ENCODE measurements at regions not wholly inside any gene's neighbourhood (a gene's known extent, or its start where the extent isn't known, plus 50 kb on each side); places are given as distances from the start of the nearest gene placed in this dataset.

- Histone ChIP-seq H3K4me2 (ENCODE audit: insufficient read depth, low read length) (no peak overlapping the region), H3K79me2 (ENCODE audit: insufficient read depth, low read length) (no peaks in the 10 kb centered on the region), H2AFZ (ENCODE audit: low read depth, low read length) (no peak overlapping the region), H3K27ac (ENCODE audit: low read length) (no peak overlapping the region), H3K27me3 (ENCODE audit: insufficient read depth, low read length, poor library complexity) (peaks cover 13% of the 10 kb centered on the region), H3K4me1 (ENCODE audit: insufficient read depth, low read length) (no peaks in the 10 kb centered on the region), H4K20me1 (ENCODE audit: insufficient read depth, low read length) (no peaks in the 10 kb centered on the region; the same call in 1 of the 2 replicates), H3K9ac (ENCODE audit: low read depth, low read length) (no peak overlapping the region), H3K9me3 (ENCODE audit: insufficient read depth, low read length, severe bottlenecking) (no peaks in the 10 kb centered on the region), H3K36me3 (ENCODE audit: insufficient read depth, low read length) (no peaks in the 10 kb centered on the region), H3K4me3 (ENCODE audit: low read depth in 1 of 2, low read length in 2 of 2) (no peak overlapping the region)
- ATAC-seq (ENCODE audit: insufficient read depth, low read depth) (no peak), DNase-seq (no peak)
- TF ChIP-seq CTCF (IDR thresholded peaks at IDR 0.05; ENCODE audit: borderline replicate concordance, extremely low read depth, low read length, poor library complexity, severe bottlenecking) (no peak), EZH2 (IDR thresholded peaks at IDR 0.05; ENCODE audit: borderline replicate concordance, low read depth, low read length, severe bottlenecking) (no peak)
Observed at GRCh38 chr3:54042259-54042823, 80.0 kb upstream of the CACNA2D3 start.

GRCh38 chr3:54040476-54040875 lies 81.9 kb upstream of the CACNA2D3 start:
- no peaks in the 10 kb centered on the region for H3K4me1 ChIP-seq (ENCODE audit: insufficient read depth, low read length)
- H3K27ac ChIP-seq (ENCODE audit: low read length), result no peak overlapping the region
- ATAC-seq (ENCODE audit: insufficient read depth, low read depth) (no peak), DNase-seq (no peak)
- H3K4me2 ChIP-seq (ENCODE audit: insufficient read depth, low read length), result no peak overlapping the region
- no peak overlapping the region for H2AFZ ChIP-seq (ENCODE audit: low read depth, low read length)
- no peaks in the 10 kb centered on the region for H3K79me2 ChIP-seq (ENCODE audit: insufficient read depth, low read length)
- H4K20me1 ChIP-seq (ENCODE audit: insufficient read depth, low read length), result no peaks in the 10 kb centered on the region; the same call in 1 of the 2 replicates
- H3K9ac ChIP-seq (ENCODE audit: low read depth, low read length), result no peak overlapping the region
- peaks cover 13% of the 10 kb centered on the region for H3K27me3 ChIP-seq (ENCODE audit: insufficient read depth, low read length, poor library complexity)
- TF ChIP-seq EZH2 (IDR thresholded peaks at IDR 0.05; ENCODE audit: borderline replicate concordance, low read depth, low read length, severe bottlenecking) (no peak), CTCF (IDR thresholded peaks at IDR 0.05; ENCODE audit: borderline replicate concordance, extremely low read depth, low read length, poor library complexity, severe bottlenecking) (no peak)
- H3K9me3 ChIP-seq (ENCODE audit: insufficient read depth, low read length, severe bottlenecking), result no peaks in the 10 kb centered on the region
- H3K4me3 ChIP-seq (ENCODE audit: low read depth in 1 of 2, low read length in 2 of 2), result no peak overlapping the region
- H3K36me3 ChIP-seq (ENCODE audit: insufficient read depth, low read length), result no peaks in the 10 kb centered on the region

GRCh38 chr3:54038391-54038790 lies 84.0 kb upstream of the CACNA2D3 start:
- Histone ChIP-seq H3K4me3 (ENCODE audit: low read depth in 1 of 2, low read length in 2 of 2) (no peak overlapping the region), H3K79me2 (ENCODE audit: insufficient read depth, low read length) (no peaks in the 10 kb centered on the region), H3K9me3 (ENCODE audit: insufficient read depth, low read length, severe bottlenecking) (no peaks in the 10 kb centered on the region), H2AFZ (ENCODE audit: low read depth, low read length) (no peak overlapping the region), H3K27ac (ENCODE audit: low read length) (no peak overlapping the region), H3K9ac (ENCODE audit: low read depth, low read length) (no peak overlapping the region), H3K4me2 (ENCODE audit: insufficient read depth, low read length) (no peak overlapping the region), H3K27me3 (ENCODE audit: insufficient read depth, low read length, poor library complexity) (peaks cover 9% of the 10 kb centered on the region), H3K4me1 (ENCODE audit: insufficient read depth, low read length) (no peaks in the 10 kb centered on the region), H3K36me3 (ENCODE audit: insufficient read depth, low read length) (no peaks in the 10 kb centered on the region), H4K20me1 (ENCODE audit: insufficient read depth, low read length) (no peaks in the 10 kb centered on the region)
- DNase-seq (no peak), ATAC-seq (ENCODE audit: insufficient read depth, low read depth) (no peak)
- TF ChIP-seq EZH2 (IDR thresholded peaks at IDR 0.05; ENCODE audit: borderline replicate concordance, low read depth, low read length, severe bottlenecking) (no peak), CTCF (IDR thresholded peaks at IDR 0.05; ENCODE audit: borderline replicate concordance, extremely low read depth, low read length, poor library complexity, severe bottlenecking) (no peak)
